Fibroblast of pulmonary artery (primary cell): ENCODE measurements at regions not wholly inside any gene's neighbourhood (a gene's known extent, or its start where the extent isn't known, plus 50 kb on each side); places are given as distances from the start of the nearest gene placed in this dataset.

Source experiments
- DNase-seq: peaks from one replicate; pipeline ENCODE4 v3.0.0-alpha.2; 2010; ENCODE audit warnings: low read depth
- H3K4me3 ChIP-seq: replicated peaks from 2 replicates; pipeline ENCODE4 v1.5.1; 2011; ENCODE audit warnings: low read depth, mild to moderate bottlenecking, control low read depth, low read length, moderate library complexity
- TF ChIP-seq, protein P1 (sequence below): IDR thresholded peaks from 2 replicates; pipeline ENCODE4 v1.5.1; 2011; ENCODE audit warnings: mild to moderate bottlenecking, control low read depth, low read length, inconsistent platforms; ENCODE audit errors: missing control alignments

- no peak for DNase-seq
- TF ChIP-seq, protein P1, sequence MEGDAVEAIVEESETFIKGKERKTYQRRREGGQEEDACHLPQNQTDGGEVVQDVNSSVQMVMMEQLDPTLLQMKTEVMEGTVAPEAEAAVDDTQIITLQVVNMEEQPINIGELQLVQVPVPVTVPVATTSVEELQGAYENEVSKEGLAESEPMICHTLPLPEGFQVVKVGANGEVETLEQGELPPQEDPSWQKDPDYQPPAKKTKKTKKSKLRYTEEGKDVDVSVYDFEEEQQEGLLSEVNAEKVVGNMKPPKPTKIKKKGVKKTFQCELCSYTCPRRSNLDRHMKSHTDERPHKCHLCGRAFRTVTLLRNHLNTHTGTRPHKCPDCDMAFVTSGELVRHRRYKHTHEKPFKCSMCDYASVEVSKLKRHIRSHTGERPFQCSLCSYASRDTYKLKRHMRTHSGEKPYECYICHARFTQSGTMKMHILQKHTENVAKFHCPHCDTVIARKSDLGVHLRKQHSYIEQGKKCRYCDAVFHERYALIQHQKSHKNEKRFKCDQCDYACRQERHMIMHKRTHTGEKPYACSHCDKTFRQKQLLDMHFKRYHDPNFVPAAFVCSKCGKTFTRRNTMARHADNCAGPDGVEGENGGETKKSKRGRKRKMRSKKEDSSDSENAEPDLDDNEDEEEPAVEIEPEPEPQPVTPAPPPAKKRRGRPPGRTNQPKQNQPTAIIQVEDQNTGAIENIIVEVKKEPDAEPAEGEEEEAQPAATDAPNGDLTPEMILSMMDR, result no peak
- H3K4me3 ChIP-seq, result no peak overlapping the region
Measured at GRCh38 chr18:10205151-10205550, 249.3 kb upstream of the APCDD1 start.

- H3K4me3 ChIP-seq, result no peak overlapping the region
- TF ChIP-seq, protein P1, result no peak
- no peak for DNase-seq
Measured at GRCh38 chr18:10207682-10208345, 246.6 kb upstream of the APCDD1 start.

DNA sequence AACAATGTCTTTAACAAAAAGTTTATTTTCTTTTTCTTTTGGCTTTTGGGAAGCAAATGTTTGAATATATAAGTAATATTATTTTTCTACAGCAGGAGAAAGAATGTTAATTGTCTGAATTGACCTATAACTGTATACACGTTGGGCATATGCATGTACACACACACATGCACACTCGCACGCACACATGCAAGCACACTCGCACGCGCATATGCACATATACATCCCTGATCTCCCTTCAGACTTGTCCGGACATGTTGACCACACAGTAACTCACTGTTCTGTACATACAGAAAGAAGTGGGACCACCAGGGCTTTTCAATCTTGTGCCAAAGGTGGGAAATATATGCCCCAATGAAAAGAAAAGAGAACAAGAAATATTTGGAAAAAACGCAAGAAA, 245.1 kb upstream of the APCDD1 start:
- TF ChIP-seq, protein P1, result no peak
- no peak for DNase-seq
- no peak overlapping the region for H3K4me3 ChIP-seq

DNA sequence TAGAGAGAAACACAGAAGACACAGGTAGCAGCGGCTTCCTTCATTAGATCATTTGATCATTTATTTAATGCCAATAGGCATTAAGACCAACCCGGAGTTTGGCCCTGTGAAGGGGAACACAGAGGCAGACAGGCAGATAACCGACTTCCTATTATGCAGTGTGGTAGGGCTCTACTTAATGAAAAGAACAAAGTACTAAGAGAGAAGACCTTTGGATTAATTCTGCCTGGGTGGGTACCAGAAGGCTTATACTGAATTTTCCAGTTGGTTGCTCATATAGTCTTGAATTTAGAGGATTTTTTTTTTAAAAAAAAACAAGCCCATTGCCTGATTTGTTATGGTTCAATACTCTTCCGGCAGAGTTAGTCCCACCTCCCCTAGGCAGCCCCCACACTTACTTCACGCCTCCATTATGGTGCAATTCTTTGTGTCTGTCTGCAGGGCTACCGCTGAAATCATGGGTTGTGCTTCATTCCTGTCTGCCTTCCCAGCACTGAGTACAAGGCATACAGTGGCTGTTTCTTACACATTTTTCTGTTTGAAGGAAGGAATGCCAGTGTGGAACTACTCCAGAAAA, 244.3 kb upstream of the APCDD1 start:
- no peak overlapping the region for H3K4me3 ChIP-seq
- no peak for DNase-seq
- TF ChIP-seq, protein P1, result no peak

GRCh38 chr18:10213526-10213925, 240.9 kb upstream of the APCDD1 start:
- TF ChIP-seq, protein P1, result no peak
- H3K4me3 ChIP-seq, result no peak overlapping the region
- peak; percentile 59 for DNase-seq

DNA sequence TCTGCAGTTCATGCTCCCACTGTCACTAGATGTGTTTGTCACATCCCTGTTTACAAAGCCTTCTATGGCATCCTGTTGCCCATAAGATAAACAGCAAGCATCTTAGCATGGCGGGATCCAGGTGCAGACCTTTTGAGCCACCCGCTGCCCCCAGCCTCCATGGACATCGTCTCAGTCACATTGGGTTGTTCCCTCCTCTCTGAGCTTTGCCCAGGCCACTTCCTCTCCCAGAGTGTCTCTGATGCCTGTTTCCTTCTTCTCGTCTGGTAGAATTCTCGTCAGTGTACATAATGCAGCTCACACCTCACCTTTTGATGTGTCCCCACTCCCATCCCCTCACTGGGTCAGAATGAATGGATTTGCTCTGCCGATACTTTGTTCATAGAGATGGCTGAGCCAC, 239.0 kb upstream of the APCDD1 start:
- DNase-seq, result no peak
- TF ChIP-seq, protein P1, result no peak
- H3K4me3 ChIP-seq, result no peak overlapping the region

- H3K4me3 ChIP-seq, result no peak overlapping the region
- DNase-seq, result no peak
- TF ChIP-seq, protein P1, result no peak
Measured at GRCh38 chr18:10216791-10217190, 237.6 kb upstream of the APCDD1 start.
